ENCODE measurements at regions not wholly inside any gene's neighbourhood (a gene's known extent, or its start where the extent isn't known, plus 50 kb on each side); places are given as distances from the start of the nearest gene placed in this dataset.

DNA sequence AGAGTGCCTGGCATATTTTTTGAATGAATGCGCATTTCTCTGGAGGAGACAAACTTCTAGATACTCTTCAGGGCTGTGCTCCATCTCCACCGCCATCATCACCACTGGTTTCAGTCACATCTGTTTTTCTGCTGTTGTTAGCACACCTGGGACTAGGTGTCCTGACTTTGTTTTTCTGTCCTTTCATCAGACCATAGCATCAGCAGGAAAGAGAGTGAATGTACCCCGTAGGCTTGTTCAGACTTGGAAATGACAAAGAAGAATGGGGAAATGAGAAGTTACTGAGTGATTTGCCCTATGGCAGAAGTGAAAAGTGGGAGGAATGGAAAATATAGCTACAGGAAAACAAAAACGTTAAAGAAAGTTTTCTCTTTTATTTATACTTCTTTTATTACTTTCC is 965.2 kb upstream of the FANCL start:
- no peak overlapping the region for H2BK20ac ChIP-seq (ENCODE audit: low read length)
- H3K4me2 ChIP-seq (ENCODE audit: insufficient read depth in 1 of 2, low read depth in 2 of 2, low read length in 2 of 2): no peak overlapping the region
- no peak overlapping the region for H2AFZ ChIP-seq (ENCODE audit: low read length)
- no peaks in the 10 kb centered on the region for H3K23me2 ChIP-seq (ENCODE audit: low read depth, low read length)
- no peak overlapping the region for H3K4ac ChIP-seq (replicated peaks; ENCODE audit: insufficient read length, low read depth, low read length)
- no peak overlapping the region for H3K4me3 ChIP-seq (ENCODE audit: extremely low read depth in 1 of 4, insufficient read depth in 2 of 4, low read depth in 3 of 4, low read length in 4 of 4)
- DNase-seq (ENCODE audit: low read depth in 1 of 2, low spot score in 2 of 2) (no peak), FAIRE-seq (no peak)
- H3K4me1 ChIP-seq (replicated peaks in 1 of 4; ENCODE audit: control insufficient read depth in 3 of 4, insufficient read depth in 4 of 4, low read length in 3 of 4): no peaks in the 10 kb centered on the region
- no peaks in the 10 kb centered on the region for H3K36me3 ChIP-seq (ENCODE audit: control insufficient read depth in 2 of 4, insufficient read depth in 4 of 4, low read length in 3 of 4)
- no peak overlapping the region for H2BK12ac ChIP-seq (ENCODE audit: low read depth, low read length)
- POLR2A ChIA-PET (ENCODE audit: partially characterized antibody): no interaction called here
- H2BK5ac ChIP-seq (ENCODE audit: low read depth, low read length): no peak overlapping the region
- no peaks in the 10 kb centered on the region for H3K79me1 ChIP-seq (ENCODE audit: low read depth, low read length)
- H3K56ac ChIP-seq (replicated peaks; ENCODE audit: insufficient read length, low read depth, low read length): no peak overlapping the region
- no peak overlapping the region for H3K14ac ChIP-seq (ENCODE audit: insufficient read length)
- no peak overlapping the region for H3K27ac ChIP-seq (ENCODE audit: low read depth, low read length)
- no peak overlapping the region for H4K5ac ChIP-seq (ENCODE audit: insufficient read length, low read depth, low read length)
- no peak overlapping the region for H3K18ac ChIP-seq (ENCODE audit: extremely low read depth, low read length)
- H4K20me1 ChIP-seq (replicated peaks in 1 of 2; ENCODE audit: control insufficient read depth in 1 of 2, insufficient read depth in 2 of 2, low read length in 2 of 2): no peaks in the 10 kb centered on the region
- no peaks in the 10 kb centered on the region for H3K27me3 ChIP-seq (replicated peaks in 1 of 4; ENCODE audit: control insufficient read depth in 3 of 4, extremely low read depth in 1 of 4, insufficient read depth in 3 of 4, low read length in 3 of 4)
- 90% methylated on average over 4 of the region's 4 CpGs; no CpG with 5 or more reads in 1 of the 2 experiments for WGBS, 2 experiments (ENCODE audit: extremely low coverage in 1 of 2, insufficient coverage in 1 of 2, insufficient read length in 1 of 2, insufficient replicate concordance in 2 of 2, low coverage in 1 of 2, low lambda C conversion rate in 2 of 2, missing lambda C conversion rate in 1 of 2)
- H4K91ac ChIP-seq (replicated peaks; ENCODE audit: insufficient read length, low read length): no peak overlapping the region
- CTCF ChIA-PET (ENCODE audit: partially characterized antibody): no interaction called here
- H3K79me2 ChIP-seq (ENCODE audit: control insufficient read depth in 1 of 2, insufficient read depth in 2 of 2, low read length in 2 of 2): no peaks in the 10 kb centered on the region
- no peaks in the 10 kb centered on the region for H3K9me3 ChIP-seq (ENCODE audit: insufficient read depth in 2 of 2, low read depth in 1 of 2, low read length in 1 of 2)
- no peak overlapping the region for H2AK5ac ChIP-seq (ENCODE audit: low read depth, low read length)
- no peak overlapping the region for H4K8ac ChIP-seq (ENCODE audit: extremely low read depth, insufficient read depth, low read length)
- H2BK120ac ChIP-seq (replicated peaks; ENCODE audit: low read depth, low read length): no peak overlapping the region
- no peak overlapping the region for H3K23ac ChIP-seq (ENCODE audit: insufficient read length)
- H3K9ac ChIP-seq (replicated peaks in 1 of 4; ENCODE audit: extremely low read depth in 1 of 4, low read depth in 3 of 4, low read length in 3 of 4): no peak overlapping the region
- H2BK15ac ChIP-seq (ENCODE audit: low read length): no peak overlapping the region
- TF ChIP-seq YY1 (IDR thresholded peaks at IDR 0.05; ENCODE audit: low read depth, low read length): no peak
- no peak for TF ChIP-seq NANOG (IDR thresholded peaks at IDR 0.05; ENCODE audit: insufficient read depth, low read depth, low read length, poor library complexity, severe bottlenecking)
- no peak for TF ChIP-seq CTCF (IDR thresholded peaks at IDR 0.05; ENCODE audit: control extremely low read depth in 1 of 3, insufficient read depth in 1 of 3, low read depth in 1 of 3, low read length in 3 of 3)
- TF ChIP-seq FOSL1 (IDR thresholded peaks at IDR 0.05; ENCODE audit: insufficient read depth, low read depth, low read length): no peak
- TF ChIP-seq, protein P1, sequence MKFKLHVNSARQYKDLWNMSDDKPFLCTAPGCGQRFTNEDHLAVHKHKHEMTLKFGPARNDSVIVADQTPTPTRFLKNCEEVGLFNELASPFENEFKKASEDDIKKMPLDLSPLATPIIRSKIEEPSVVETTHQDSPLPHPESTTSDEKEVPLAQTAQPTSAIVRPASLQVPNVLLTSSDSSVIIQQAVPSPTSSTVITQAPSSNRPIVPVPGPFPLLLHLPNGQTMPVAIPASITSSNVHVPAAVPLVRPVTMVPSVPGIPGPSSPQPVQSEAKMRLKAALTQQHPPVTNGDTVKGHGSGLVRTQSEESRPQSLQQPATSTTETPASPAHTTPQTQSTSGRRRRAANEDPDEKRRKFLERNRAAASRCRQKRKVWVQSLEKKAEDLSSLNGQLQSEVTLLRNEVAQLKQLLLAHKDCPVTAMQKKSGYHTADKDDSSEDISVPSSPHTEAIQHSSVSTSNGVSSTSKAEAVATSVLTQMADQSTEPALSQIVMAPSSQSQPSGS (IDR thresholded peaks at IDR 0.05; ENCODE audit: low read length): no peak
